Ectodermal cell (in vitro differentiated cells): ENCODE measurements at regions not wholly inside any gene's neighbourhood (a gene's known extent, or its start where the extent isn't known, plus 50 kb on each side); places are given as distances from the start of the nearest gene placed in this dataset.

Experiments used
- H3K27ac ChIP-seq: 2 replicates; pipeline ENCODE4 v1.7.0; 2013; ENCODE audit warnings: mild to moderate bottlenecking, low read depth, low read length; ENCODE audit not compliant: insufficient read depth, poor library complexity, severe bottlenecking
- H3K27me3 ChIP-seq: 2 replicates; pipeline ENCODE4 v1.7.0; 2013; ENCODE audit warnings: mild to moderate bottlenecking, low read length; ENCODE audit not compliant: insufficient read depth, control insufficient read depth, poor library complexity, severe bottlenecking
- H3K36me3 ChIP-seq: one replicate; pipeline ENCODE4 v1.7.0; 2013; ENCODE audit warnings: low read length; ENCODE audit not compliant: control insufficient read depth, insufficient read depth
- H3K4me1 ChIP-seq: one replicate; pipeline ENCODE4 v1.7.0; 2013; ENCODE audit warnings: low read length; ENCODE audit not compliant: control insufficient read depth, insufficient read depth
- H3K4me3 ChIP-seq: 2 replicates; pipeline ENCODE4 v1.7.0; 2013; ENCODE audit warnings: low read depth, low read length, control low read depth; ENCODE audit not compliant: insufficient read depth
- H3K9me3 ChIP-seq: 2 replicates; pipeline ENCODE4 v1.7.0; 2013; ENCODE audit warnings: mild to moderate bottlenecking, low read length, moderate library complexity; ENCODE audit not compliant: control insufficient read depth
- WGBS, 2 experiments: methylation state at CpG; one replicate each; pipeline ENCODE4 v1.1.7; 2013; ENCODE audit warnings: missing lambda C conversion rate in 2 of 2; 5-methylcytosine and 5-hydroxymethylcytosine counted together

- no peaks in the 10 kb centered on the region for H3K4me1 ChIP-seq
- no peaks in the 10 kb centered on the region for H3K27me3 ChIP-seq
- 90 to 100% methylated on average over 1 to 2 of the region's 2 CpGs for WGBS, 2 experiments
- H3K27ac ChIP-seq: no peak overlapping the region
- H3K36me3 ChIP-seq: no peaks in the 10 kb centered on the region
- H3K9me3 ChIP-seq: no peaks in the 10 kb centered on the region
- no peak overlapping the region for H3K4me3 ChIP-seq
Observed at GRCh38 chr4:83660578-83660977, 124.7 kb downstream of the GPAT3 start.

- H3K4me3 ChIP-seq: no peak overlapping the region
- no peaks in the 10 kb centered on the region for H3K4me1 ChIP-seq
- no peaks in the 10 kb centered on the region for H3K9me3 ChIP-seq
- H3K36me3 ChIP-seq: no peaks in the 10 kb centered on the region
- no peaks in the 10 kb centered on the region for H3K27me3 ChIP-seq
- WGBS, 2 experiments: 86% methylated on average over 7 of the region's 7 CpGs
- H3K27ac ChIP-seq: no peak overlapping the region
Observed at GRCh38 chr4:83658806-83659205, 122.9 kb downstream of the GPAT3 start.

- no peak overlapping the region for H3K27ac ChIP-seq
- H3K9me3 ChIP-seq: no peaks in the 10 kb centered on the region
- no peak overlapping the region for H3K4me3 ChIP-seq
- 46 to 50% methylated on average over 2 of the region's 2 CpGs for WGBS, 2 experiments
- no peaks in the 10 kb centered on the region for H3K36me3 ChIP-seq
- no peaks in the 10 kb centered on the region for H3K27me3 ChIP-seq
- no peaks in the 10 kb centered on the region for H3K4me1 ChIP-seq
Observed at GRCh38 chr4:83657336-83657735, 121.4 kb downstream of the GPAT3 start.
